ENCODE measurements at regions not wholly inside any gene's neighbourhood (a gene's known extent, or its start where the extent isn't known, plus 50 kb on each side); places are given as distances from the start of the nearest gene placed in this dataset.

GRCh38 chr4:59945277-59945676 is 1254.8 kb upstream of the ADGRL3 start:
- Histone ChIP-seq H3K27ac (ENCODE audit: low read depth in 2 of 2, low read length in 2 of 2) (no peak overlapping the region), H3K4me3 (ENCODE audit: low read length in 2 of 2) (no peak overlapping the region), H3K9me3 (ENCODE audit: control insufficient read depth in 2 of 2, low read length in 2 of 2) (peaks cover 0 to 5% of the 10 kb centered on the region in 2 donors), H3K36me3 (ENCODE audit: control insufficient read depth in 2 of 2, insufficient read depth in 2 of 2, low read length in 2 of 2) (no peaks in the 10 kb centered on the region), H3K27me3 (ENCODE audit: control insufficient read depth in 2 of 2, insufficient read depth in 2 of 2, low read length in 2 of 2) (no peaks in the 10 kb centered on the region), H3K9ac (ENCODE audit: low read depth in 1 of 2, low read length in 2 of 2) (no peak overlapping the region), H3K4me1 (ENCODE audit: control insufficient read depth in 2 of 2, insufficient read depth in 2 of 2, low read length in 2 of 2) (no peaks in the 10 kb centered on the region)

- Histone ChIP-seq H3K4me1 (ENCODE audit: control insufficient read depth in 2 of 2, insufficient read depth in 2 of 2, low read length in 2 of 2) (no peaks in the 10 kb centered on the region), H3K27ac (ENCODE audit: low read depth in 2 of 2, low read length in 2 of 2) (no peak overlapping the region), H3K9me3 (ENCODE audit: control insufficient read depth in 2 of 2, low read length in 2 of 2) (peaks cover 0 to 5% of the 10 kb centered on the region in 2 donors), H3K27me3 (ENCODE audit: control insufficient read depth in 2 of 2, insufficient read depth in 2 of 2, low read length in 2 of 2) (no peaks in the 10 kb centered on the region), H3K36me3 (ENCODE audit: control insufficient read depth in 2 of 2, insufficient read depth in 2 of 2, low read length in 2 of 2) (no peaks in the 10 kb centered on the region), H3K4me3 (ENCODE audit: low read length in 2 of 2) (no peak overlapping the region), H3K9ac (ENCODE audit: low read depth in 1 of 2, low read length in 2 of 2) (no peak overlapping the region)
Observed at GRCh38 chr4:59945716-59946115, 1254.4 kb upstream of the ADGRL3 start.

- Histone ChIP-seq H3K9me3 (ENCODE audit: control insufficient read depth in 2 of 2, low read length in 2 of 2) (no peaks in the 10 kb centered on the region), H3K9ac (ENCODE audit: low read depth in 1 of 2, low read length in 2 of 2) (no peak overlapping the region), H3K36me3 (ENCODE audit: control insufficient read depth in 2 of 2, insufficient read depth in 2 of 2, low read length in 2 of 2) (no peaks in the 10 kb centered on the region), H3K4me1 (ENCODE audit: control insufficient read depth in 2 of 2, insufficient read depth in 2 of 2, low read length in 2 of 2) (no peaks in the 10 kb centered on the region), H3K4me3 (ENCODE audit: low read length in 2 of 2) (no peak overlapping the region), H3K27me3 (ENCODE audit: control insufficient read depth in 2 of 2, insufficient read depth in 2 of 2, low read length in 2 of 2) (no peaks in the 10 kb centered on the region), H3K27ac (ENCODE audit: low read depth in 2 of 2, low read length in 2 of 2) (no peak overlapping the region)
Observed at GRCh38 chr4:59956366-59956765, 1243.8 kb upstream of the ADGRL3 start.

GRCh38 chr4:59960143-59960542 is 1240.0 kb upstream of the ADGRL3 start:
- Histone ChIP-seq H3K9ac (ENCODE audit: low read depth in 1 of 2, low read length in 2 of 2) (no peak overlapping the region), H3K27ac (ENCODE audit: low read depth in 2 of 2, low read length in 2 of 2) (no peak overlapping the region), H3K27me3 (ENCODE audit: control insufficient read depth in 2 of 2, insufficient read depth in 2 of 2, low read length in 2 of 2) (no peaks in the 10 kb centered on the region)

GRCh38 chr4:59966758-59967157 is 1233.4 kb upstream of the ADGRL3 start:
- Histone ChIP-seq H3K4me1 (ENCODE audit: control insufficient read depth in 2 of 2, insufficient read depth in 2 of 2, low read length in 2 of 2) (no peaks in the 10 kb centered on the region), H3K27me3 (ENCODE audit: control insufficient read depth in 2 of 2, insufficient read depth in 2 of 2, low read length in 2 of 2) (no peaks in the 10 kb centered on the region), H3K27ac (ENCODE audit: low read depth in 2 of 2, low read length in 2 of 2) (no peak overlapping the region), H3K9me3 (ENCODE audit: control insufficient read depth in 2 of 2, low read length in 2 of 2) (no peaks in the 10 kb centered on the region), H3K9ac (ENCODE audit: low read depth in 1 of 2, low read length in 2 of 2) (no peak overlapping the region), H3K4me3 (ENCODE audit: low read length in 2 of 2) (no peak overlapping the region), H3K36me3 (ENCODE audit: control insufficient read depth in 2 of 2, insufficient read depth in 2 of 2, low read length in 2 of 2) (no peaks in the 10 kb centered on the region)

More at GRCh38 chr4:59960143-59960542, 1240.0 kb upstream of the ADGRL3 start:
- Histone ChIP-seq H3K4me1 (ENCODE audit: control insufficient read depth in 2 of 2, insufficient read depth in 2 of 2, low read length in 2 of 2) (no peaks in the 10 kb centered on the region), H3K9me3 (ENCODE audit: control insufficient read depth in 2 of 2, low read length in 2 of 2) (no peaks in the 10 kb centered on the region), H3K4me3 (ENCODE audit: low read length in 2 of 2) (no peak overlapping the region), H3K36me3 (ENCODE audit: control insufficient read depth in 2 of 2, insufficient read depth in 2 of 2, low read length in 2 of 2) (no peaks in the 10 kb centered on the region)

GRCh38 chr4:59968796-59969195 is 1231.3 kb upstream of the ADGRL3 start:
- Histone ChIP-seq H3K27me3 (ENCODE audit: control insufficient read depth in 2 of 2, insufficient read depth in 2 of 2, low read length in 2 of 2) (no peaks in the 10 kb centered on the region), H3K4me1 (ENCODE audit: control insufficient read depth in 2 of 2, insufficient read depth in 2 of 2, low read length in 2 of 2) (no peaks in the 10 kb centered on the region), H3K9me3 (ENCODE audit: control insufficient read depth in 2 of 2, low read length in 2 of 2) (no peaks in the 10 kb centered on the region), H3K36me3 (ENCODE audit: control insufficient read depth in 2 of 2, insufficient read depth in 2 of 2, low read length in 2 of 2) (no peaks in the 10 kb centered on the region), H3K27ac (ENCODE audit: low read depth in 2 of 2, low read length in 2 of 2) (no peak overlapping the region), H3K9ac (ENCODE audit: low read depth in 1 of 2, low read length in 2 of 2) (no peak overlapping the region), H3K4me3 (ENCODE audit: low read length in 2 of 2) (no peak overlapping the region)

GRCh38 chr4:59969909-59970308 is 1230.2 kb upstream of the ADGRL3 start:
- Histone ChIP-seq H3K9ac (ENCODE audit: low read depth in 1 of 2, low read length in 2 of 2) (no peak overlapping the region), H3K27me3 (ENCODE audit: control insufficient read depth in 2 of 2, insufficient read depth in 2 of 2, low read length in 2 of 2) (no peaks in the 10 kb centered on the region), H3K4me3 (ENCODE audit: low read length in 2 of 2) (no peak overlapping the region), H3K36me3 (ENCODE audit: control insufficient read depth in 2 of 2, insufficient read depth in 2 of 2, low read length in 2 of 2) (no peaks in the 10 kb centered on the region), H3K4me1 (ENCODE audit: control insufficient read depth in 2 of 2, insufficient read depth in 2 of 2, low read length in 2 of 2) (no peaks in the 10 kb centered on the region), H3K9me3 (ENCODE audit: control insufficient read depth in 2 of 2, low read length in 2 of 2) (no peaks in the 10 kb centered on the region), H3K27ac (ENCODE audit: low read depth in 2 of 2, low read length in 2 of 2) (no peak overlapping the region)

GRCh38 chr4:59971952-59972351 is 1228.2 kb upstream of the ADGRL3 start:
- no peaks in the 10 kb centered on the region for H3K27me3 ChIP-seq (ENCODE audit: control insufficient read depth in 2 of 2, insufficient read depth in 2 of 2, low read length in 2 of 2)
- H3K9me3 ChIP-seq (ENCODE audit: control insufficient read depth in 2 of 2, low read length in 2 of 2): peaks cover 0 to 3% of the 10 kb centered on the region in 2 donors
- no peak overlapping the region for H3K9ac ChIP-seq (ENCODE audit: low read depth in 1 of 2, low read length in 2 of 2)
- no peaks in the 10 kb centered on the region for H3K4me1 ChIP-seq (ENCODE audit: control insufficient read depth in 2 of 2, insufficient read depth in 2 of 2, low read length in 2 of 2)
- H3K4me3 ChIP-seq (ENCODE audit: low read length in 2 of 2): no peak overlapping the region
- no peak overlapping the region for H3K27ac ChIP-seq (ENCODE audit: low read depth in 2 of 2, low read length in 2 of 2)
- H3K36me3 ChIP-seq (ENCODE audit: control insufficient read depth in 2 of 2, insufficient read depth in 2 of 2, low read length in 2 of 2): no peaks in the 10 kb centered on the region

GRCh38 chr4:59973492-59973891 is 1226.6 kb upstream of the ADGRL3 start:
- no peak overlapping the region for H3K9ac ChIP-seq (ENCODE audit: low read depth in 1 of 2, low read length in 2 of 2)
- peaks cover 0 to 3% of the 10 kb centered on the region in 2 donors for H3K9me3 ChIP-seq (ENCODE audit: control insufficient read depth in 2 of 2, low read length in 2 of 2)

GRCh38 chr4:59979061-59979460 is 1221.1 kb upstream of the ADGRL3 start:
- H3K27ac ChIP-seq (ENCODE audit: low read depth in 2 of 2, low read length in 2 of 2): no peak overlapping the region
- H3K27me3 ChIP-seq (ENCODE audit: control insufficient read depth in 2 of 2, insufficient read depth in 2 of 2, low read length in 2 of 2): no peaks in the 10 kb centered on the region

More at GRCh38 chr4:59973492-59973891, 1226.6 kb upstream of the ADGRL3 start:
- H3K27me3 ChIP-seq (ENCODE audit: control insufficient read depth in 2 of 2, insufficient read depth in 2 of 2, low read length in 2 of 2): no peaks in the 10 kb centered on the region
- H3K36me3 ChIP-seq (ENCODE audit: control insufficient read depth in 2 of 2, insufficient read depth in 2 of 2, low read length in 2 of 2): no peaks in the 10 kb centered on the region
- no peaks in the 10 kb centered on the region for H3K4me1 ChIP-seq (ENCODE audit: control insufficient read depth in 2 of 2, insufficient read depth in 2 of 2, low read length in 2 of 2)
- H3K27ac ChIP-seq (ENCODE audit: low read depth in 2 of 2, low read length in 2 of 2): no peak overlapping the region
- H3K4me3 ChIP-seq (ENCODE audit: low read length in 2 of 2): no peak overlapping the region

GRCh38 chr4:59983852-59984251 is 1216.3 kb upstream of the ADGRL3 start:
- H3K36me3 ChIP-seq (ENCODE audit: control insufficient read depth in 2 of 2, insufficient read depth in 2 of 2, low read length in 2 of 2): no peaks in the 10 kb centered on the region
- no peak overlapping the region for H3K27ac ChIP-seq (ENCODE audit: low read depth in 2 of 2, low read length in 2 of 2)
- no peak overlapping the region for H3K9ac ChIP-seq (ENCODE audit: low read depth in 1 of 2, low read length in 2 of 2)
- H3K9me3 ChIP-seq (ENCODE audit: control insufficient read depth in 2 of 2, low read length in 2 of 2): no peaks in the 10 kb centered on the region
- H3K27me3 ChIP-seq (ENCODE audit: control insufficient read depth in 2 of 2, insufficient read depth in 2 of 2, low read length in 2 of 2): no peaks in the 10 kb centered on the region
- H3K4me3 ChIP-seq (ENCODE audit: low read length in 2 of 2): no peak overlapping the region
- no peaks in the 10 kb centered on the region for H3K4me1 ChIP-seq (ENCODE audit: control insufficient read depth in 2 of 2, insufficient read depth in 2 of 2, low read length in 2 of 2)

More at GRCh38 chr4:59979061-59979460, 1221.1 kb upstream of the ADGRL3 start:
- no peaks in the 10 kb centered on the region for H3K4me1 ChIP-seq (ENCODE audit: control insufficient read depth in 2 of 2, insufficient read depth in 2 of 2, low read length in 2 of 2)
- no peak overlapping the region for H3K9ac ChIP-seq (ENCODE audit: low read depth in 1 of 2, low read length in 2 of 2)
- no peaks in the 10 kb centered on the region for H3K36me3 ChIP-seq (ENCODE audit: control insufficient read depth in 2 of 2, insufficient read depth in 2 of 2, low read length in 2 of 2)
- H3K9me3 ChIP-seq (ENCODE audit: control insufficient read depth in 2 of 2, low read length in 2 of 2): peaks cover 0 to 3% of the 10 kb centered on the region in 2 donors
- H3K4me3 ChIP-seq (ENCODE audit: low read length in 2 of 2): no peak overlapping the region

Measured in mucosa of rectum (tissue), 2 donors.